ENCODE measurements at regions not wholly inside any gene's neighbourhood (a gene's known extent, or its start where the extent isn't known, plus 50 kb on each side); places are given as distances from the start of the nearest gene placed in this dataset.
"Not testable (repeated sequence)": the region's sequence is repeated elsewhere in the genome, so short reads cannot be mapped to it uniquely, and the experiment has no call there.

GRCh38 chr3:194251007-194251406 is 100.1 kb downstream of the CPN2 start:
- no peak for DNase-seq

DNA sequence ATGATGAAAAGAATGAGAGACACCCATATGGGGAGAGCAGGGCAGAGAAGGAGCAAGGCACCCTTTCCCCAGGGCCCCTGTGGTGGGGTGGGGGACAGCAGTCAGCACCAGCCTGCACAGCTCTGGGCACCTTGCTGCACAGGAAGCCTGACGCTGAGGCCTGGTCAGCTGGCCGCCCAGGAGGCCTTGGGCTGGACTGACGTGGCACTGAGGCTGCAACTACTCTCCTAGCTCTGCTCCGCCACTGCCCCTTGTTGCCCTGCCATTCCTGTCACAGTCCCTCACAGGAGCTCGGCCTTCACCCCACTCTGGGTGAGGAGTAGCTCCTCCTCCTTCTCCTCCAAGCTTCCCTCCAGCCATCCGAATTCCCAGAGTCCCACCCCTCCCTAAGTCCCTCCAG is 99.7 kb downstream of the CPN2 start:
- DNase-seq, result no peak

GRCh38 chr3:194251891-194252560 is 99.1 kb downstream of the CPN2 start:
- no peak for DNase-seq

DNA sequence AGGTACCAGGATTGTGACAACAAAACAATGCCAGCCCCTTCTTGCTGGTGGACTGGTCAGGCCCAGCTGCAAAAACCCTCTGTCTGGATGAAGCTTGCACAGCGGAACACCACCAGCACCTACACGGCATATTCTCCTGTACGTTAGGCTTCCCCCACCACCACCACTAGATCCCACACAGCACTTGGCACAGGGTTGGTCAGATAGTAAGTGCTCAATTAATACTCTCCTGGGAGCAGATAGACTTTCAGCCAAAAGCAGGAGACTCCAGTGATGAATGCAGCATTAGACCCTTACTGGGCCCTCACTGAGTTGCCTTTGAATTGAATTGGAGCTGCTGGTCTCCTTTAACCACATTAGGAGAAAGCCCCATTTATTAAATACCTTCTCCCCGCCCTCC is 97.9 kb downstream of the CPN2 start:
- DNase-seq, result no peak

DNA sequence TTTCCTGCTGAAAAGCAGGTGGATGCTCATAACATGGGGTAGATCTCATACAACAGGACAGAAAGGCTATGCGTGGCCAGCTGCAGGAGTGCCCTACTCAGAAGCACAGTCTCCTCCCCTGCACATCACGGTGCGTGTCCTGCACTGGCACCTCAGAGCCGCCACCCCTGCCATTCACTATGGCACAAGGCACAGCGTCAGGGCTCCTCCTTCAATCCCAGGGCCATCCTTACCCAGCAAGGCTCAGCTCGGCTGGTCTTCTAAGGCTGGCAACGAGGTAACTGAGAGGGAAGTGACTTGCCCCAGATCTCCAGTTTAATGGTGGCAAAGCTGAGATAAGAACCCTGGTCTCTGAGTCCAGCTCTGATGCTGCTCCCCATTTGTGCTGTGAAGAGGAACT is 97.1 kb downstream of the CPN2 start:
- DNase-seq, result no peak

DNA sequence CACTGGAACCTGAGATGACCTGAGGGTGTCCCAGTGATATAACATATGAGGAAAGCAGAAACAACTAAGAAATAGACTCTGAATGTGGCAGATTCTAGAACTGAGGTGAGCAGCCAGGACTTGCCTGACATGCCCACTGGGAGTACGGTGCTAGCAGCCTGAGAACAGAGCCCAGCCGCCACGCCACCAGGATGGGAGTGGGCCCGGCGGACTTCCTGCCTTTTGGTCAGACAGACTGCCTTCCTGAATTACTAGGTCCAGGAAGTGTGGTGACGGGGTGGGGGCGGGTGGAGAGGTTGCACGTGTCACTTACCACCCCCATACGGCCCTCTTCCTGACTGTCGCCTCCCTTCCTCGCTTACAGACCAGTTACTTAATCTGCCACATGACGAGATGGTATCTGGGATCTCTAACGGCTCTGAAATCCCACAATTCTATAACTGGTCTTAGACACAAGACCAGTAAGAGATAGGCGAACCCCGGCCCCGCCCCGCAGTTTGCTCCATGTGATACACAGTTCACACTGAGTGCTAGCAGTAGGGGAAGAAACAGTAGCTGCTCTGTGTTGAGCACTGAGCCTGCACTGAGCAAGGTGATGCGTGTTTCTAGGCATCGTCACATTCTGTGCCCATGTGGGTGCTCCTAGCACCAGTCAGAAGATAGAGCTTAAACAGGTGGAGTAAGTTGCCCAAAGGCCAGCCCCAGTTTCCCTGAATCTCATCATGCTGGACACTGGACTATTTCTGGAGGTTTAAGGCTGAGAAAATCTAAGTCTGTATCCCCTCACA is 95.7 kb downstream of the CPN2 start:
- DNase-seq, result no peak

- no peak for DNase-seq
These were observed 94.8 kb downstream of the CPN2 start for GRCh38 chr3:194256040-194256945.

- DNase-seq, result peak; percentile 46
These were observed 93.9 kb downstream of the CPN2 start for GRCh38 chr3:194257151-194257621.

GRCh38 chr3:194257916-194258668 is 93.0 kb downstream of the CPN2 start:
- no peak for DNase-seq

- no peak for DNase-seq
These were observed 91.0 kb downstream of the CPN2 start for GRCh38 chr3:194259982-194260766.

DNA sequence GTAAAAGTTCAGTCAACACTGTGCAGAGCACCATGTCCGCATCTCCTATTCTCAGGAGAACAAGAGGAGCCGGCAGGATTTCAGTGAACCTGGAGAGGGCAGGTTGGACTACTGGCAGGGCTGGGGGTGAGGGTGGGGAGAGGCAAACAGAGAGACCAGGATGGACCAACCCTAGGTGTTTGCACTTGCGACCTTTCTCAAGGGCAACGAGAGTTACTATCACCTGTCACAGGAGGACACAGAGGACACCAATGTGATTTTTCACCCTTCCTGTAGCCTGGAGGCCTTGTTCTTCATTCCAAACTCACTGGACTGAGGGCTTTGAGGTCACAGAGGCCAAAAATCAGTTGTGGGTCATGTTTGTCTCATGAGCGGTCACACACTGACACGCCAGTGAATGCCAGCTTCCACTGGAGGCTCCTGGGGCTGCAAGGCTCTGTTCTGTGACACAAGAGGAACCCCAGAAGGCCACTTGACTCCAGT is 89.5 kb downstream of the CPN2 start:
- DNase-seq, result no peak

DNA sequence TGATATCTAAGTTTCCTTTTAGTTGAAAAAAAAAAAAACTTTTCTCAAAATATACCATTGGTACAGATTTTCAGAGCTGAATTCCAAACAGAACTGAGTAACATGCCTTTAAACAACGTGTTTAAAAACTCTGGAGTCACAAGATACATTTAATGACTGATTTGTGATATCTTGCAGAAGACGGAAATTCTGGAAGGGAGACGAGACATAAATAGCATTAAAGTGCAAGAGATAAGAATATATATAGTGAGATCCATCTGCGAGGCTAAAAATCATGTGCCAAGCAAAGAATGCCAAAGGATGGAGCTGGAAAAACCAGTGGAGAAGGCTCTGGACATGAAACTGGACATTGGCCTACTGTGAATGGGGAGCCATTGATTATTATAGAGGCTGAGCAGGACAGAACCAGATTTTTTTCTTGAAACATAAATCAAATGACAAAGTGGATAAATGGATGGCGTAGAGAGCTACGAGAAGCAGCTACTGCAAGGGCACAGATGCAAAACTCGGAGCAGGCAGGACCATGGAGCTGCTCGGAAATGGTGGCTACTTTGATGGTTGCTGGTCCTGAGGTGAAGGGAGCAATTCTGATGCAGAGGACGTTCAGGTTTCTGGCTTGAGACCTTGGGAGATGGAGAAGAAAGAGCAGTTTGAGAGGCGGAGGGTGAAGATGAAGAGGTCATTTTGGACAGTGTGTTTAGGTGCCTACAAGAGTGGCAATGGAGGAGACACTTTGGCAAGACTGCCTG is 88.8 kb downstream of the CPN2 start:
- no peak for DNase-seq

DNA sequence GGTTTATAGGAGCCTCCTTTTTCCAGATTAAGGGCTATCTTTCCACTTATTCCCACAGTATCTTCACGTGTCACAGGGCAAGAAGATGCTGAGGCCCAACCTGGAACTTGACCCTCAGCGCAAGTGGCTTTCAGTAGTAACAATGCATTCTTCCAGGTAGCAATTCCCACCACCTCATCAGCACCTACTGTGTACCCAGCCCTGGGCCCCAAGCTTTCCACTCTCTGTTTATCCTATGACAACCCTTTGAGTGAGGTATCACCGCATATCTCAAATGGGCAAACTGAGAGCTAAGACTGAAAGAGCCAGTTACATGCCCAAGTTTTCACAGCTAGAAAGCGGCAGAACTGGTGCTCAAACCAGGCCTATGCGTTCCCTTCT is 88.2 kb downstream of the CPN2 start:
- no peak for DNase-seq

DNA sequence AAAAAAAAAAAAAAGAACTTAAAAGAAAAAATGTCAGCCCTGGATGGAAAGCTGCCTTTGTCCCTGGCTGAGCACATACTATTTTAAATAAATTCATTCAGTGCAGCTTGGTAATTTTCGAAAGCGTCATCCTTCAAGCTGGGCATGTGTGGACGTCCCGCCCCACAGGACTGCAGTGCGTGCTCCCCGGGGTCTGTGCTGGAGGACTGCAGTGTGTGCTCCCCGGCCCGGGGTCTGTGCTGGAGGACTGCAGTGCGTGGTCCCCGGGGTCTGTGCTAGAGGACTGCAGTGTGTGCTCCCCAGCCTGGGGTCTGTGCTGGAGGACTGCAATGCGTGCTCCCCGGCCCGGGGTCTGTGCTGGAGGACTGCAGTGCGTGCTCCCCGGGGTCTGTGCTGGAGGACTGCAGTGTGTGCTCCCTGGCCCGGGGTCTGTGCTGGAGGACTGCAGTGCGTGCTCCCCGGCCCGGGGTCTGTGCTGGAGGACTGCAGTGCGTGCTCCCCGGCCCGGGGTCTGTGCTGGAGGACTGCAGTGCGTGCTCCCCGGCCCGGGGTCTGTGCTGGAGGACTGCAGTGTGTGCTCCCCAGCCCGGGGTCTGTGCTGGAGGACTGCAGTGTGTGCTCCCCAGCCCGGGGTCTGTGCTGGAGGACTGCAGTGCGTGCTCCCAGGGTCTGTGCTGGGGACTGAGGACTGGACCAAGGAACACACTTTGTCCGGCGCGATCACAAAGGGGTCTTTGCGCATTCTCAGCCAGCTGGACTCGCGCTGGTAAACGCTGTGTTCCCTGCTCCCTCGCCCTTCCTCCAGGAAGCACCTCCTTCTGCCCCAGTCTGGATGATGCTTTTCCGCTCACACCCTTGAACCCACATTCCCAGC is 86.3 kb downstream of the CPN2 start:
- DNase-seq, result not testable (repeated sequence)

GRCh38 chr3:194265505-194265892 is 85.6 kb downstream of the CPN2 start:
- no peak for DNase-seq

DNA sequence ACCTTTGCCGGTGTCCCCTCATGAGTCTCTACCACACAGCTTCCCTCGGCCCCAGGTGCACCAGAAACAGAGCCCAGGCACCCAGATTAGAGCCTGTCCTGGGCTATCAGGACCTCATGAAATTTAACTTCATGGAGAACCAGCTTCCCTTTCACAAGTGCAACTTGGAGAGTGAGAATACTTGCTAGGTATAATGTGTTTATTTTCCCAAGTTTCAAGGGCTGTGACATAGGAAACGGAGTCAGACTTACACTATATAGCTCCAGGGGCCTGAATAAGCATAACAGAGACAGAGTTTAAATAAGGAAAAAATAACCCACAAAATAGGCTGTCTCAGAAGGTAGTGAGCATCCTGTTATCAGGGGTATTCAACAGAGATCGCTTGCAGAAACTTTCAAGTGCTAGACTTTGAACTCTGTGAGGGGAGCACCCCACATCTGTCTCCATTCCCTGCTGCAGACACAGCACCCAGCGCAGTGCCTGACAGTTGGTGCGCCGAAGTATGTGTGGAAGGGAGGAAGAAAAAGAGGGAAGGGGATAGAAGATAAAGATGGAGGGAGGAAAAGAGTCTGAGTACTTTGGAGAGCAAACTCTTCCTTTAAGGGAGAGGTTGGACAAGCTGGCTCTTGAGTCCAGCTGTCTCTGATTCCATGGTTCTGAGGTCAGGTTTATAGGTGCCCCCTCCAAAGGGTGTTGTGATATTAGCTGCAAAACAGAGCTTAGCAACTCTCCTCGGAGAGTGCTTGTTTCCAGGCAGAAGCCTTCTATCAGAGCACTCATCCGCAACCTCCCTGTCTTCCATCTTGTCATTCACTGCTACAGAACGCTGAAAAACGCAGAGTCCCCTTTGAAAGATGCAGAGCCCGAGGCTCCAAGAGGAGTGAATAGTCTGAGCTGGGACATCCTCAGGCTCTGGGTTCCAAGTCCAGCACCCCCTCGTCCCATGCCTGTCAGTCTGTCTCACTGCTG is 84.8 kb downstream of the CPN2 start:
- DNase-seq, result no peak

DNA sequence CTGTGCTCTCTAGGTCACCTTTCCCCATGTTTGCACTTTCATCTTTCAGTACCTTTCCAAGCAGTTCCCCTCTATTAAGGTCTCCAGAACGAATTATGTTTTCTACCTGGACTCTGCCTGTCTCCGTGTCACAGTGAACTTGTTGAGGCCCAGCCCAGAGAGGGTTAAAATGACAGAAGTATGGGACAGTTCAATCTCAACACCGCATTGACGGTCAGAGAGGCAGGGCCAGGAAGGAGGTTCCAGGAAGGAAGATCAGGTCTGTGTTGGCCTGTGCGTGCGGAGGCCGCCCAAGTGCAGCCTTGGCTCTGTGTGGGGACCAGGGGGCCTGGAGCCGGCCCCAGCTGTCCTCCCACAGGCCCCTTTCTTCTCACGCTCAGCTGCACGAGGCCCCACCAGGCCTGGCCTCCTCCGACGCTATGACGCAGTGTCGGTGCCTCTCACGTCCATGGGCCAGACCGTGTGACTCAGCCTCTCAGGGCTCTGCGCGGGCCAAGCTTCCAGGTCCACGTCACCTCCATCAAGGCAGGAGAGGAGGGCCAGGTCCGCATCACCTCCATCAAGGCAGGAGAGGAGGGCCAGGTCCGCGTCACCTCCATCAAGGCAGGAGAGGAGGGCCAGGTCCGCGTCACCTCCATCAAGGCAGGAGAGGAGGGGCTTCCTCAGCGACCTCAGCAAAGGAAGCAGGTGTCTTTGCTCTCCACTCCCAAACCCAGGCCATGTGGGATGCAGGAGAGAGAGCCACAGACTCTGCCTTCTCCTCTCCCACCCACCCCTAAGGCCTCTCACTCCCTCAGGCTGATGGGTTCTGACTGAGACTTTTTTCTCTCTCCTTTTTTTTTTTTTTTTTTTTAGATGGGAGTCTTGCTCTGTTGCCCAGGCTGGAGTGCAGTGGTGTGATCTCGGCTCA is 83.1 kb downstream of the CPN2 start:
- no peak for DNase-seq
